ENCODE measurements at regions not wholly inside any gene's neighbourhood (a gene's known extent, or its start where the extent isn't known, plus 50 kb on each side); places are given as distances from the start of the nearest gene placed in this dataset.

DNA sequence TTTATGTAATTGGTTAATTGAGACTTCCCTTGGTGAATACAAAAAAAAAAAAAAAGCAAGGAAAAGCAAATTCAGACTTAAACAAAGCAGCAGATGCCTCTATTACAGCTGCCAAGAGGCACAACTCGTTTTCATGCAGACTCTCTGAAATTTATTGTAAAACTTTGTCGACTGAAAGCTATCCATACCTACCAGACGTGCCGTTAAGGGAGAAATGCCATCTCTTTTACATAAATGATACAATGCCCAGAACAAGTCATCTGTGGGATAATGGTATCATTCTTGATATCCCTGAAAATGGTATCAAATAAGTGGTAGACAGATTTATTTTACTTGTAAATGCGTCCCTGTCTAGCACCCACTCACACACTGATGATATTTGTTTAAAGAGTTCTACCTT lies 724.2 kb downstream of the NSUN3 start:
- DNase-seq (ENCODE audit: low read depth, low spot score) = no peak
- H3K9ac ChIP-seq (ENCODE audit: control insufficient read depth, extremely low read depth, insufficient read depth, low read length) = no peak overlapping the region
- no peaks in the 10 kb centered on the region for H3K9me3 ChIP-seq (ENCODE audit: control insufficient read depth, low read depth, low read length)
- H4K20me1 ChIP-seq (ENCODE audit: control insufficient read depth, extremely low read depth, insufficient read depth, low read length) = no peaks in the 10 kb centered on the region
- H3K9me1 ChIP-seq (ENCODE audit: control insufficient read depth, extremely low read depth, insufficient read depth, low read length) = no peaks in the 10 kb centered on the region
- H3K36me3 ChIP-seq (ENCODE audit: control insufficient read depth in 2 of 2, extremely low read depth in 1 of 2, insufficient read depth in 2 of 2, low read length in 2 of 2) = no peaks in the 10 kb centered on the region
- no peak overlapping the region for H3K4me2 ChIP-seq (ENCODE audit: control insufficient read depth, extremely low read depth, insufficient read depth, low read depth, low read length)
- FAIRE-seq = no peak
- H3K4me3 ChIP-seq (ENCODE audit: control insufficient read depth in 2 of 3, extremely low read depth in 1 of 3, insufficient read depth in 2 of 3, low read depth in 1 of 3, low read length in 3 of 3) = no peak overlapping the region
- no peaks in the 10 kb centered on the region for H3K4me1 ChIP-seq (ENCODE audit: control insufficient read depth, extremely low read depth, insufficient read depth, low read length)
- dilution Hi-C loops (cut with MboI; ENCODE audit: extremely low pct_ligation_motif_present, low sequenced_read_pairs) = no loop called here
- no peaks in the 10 kb centered on the region for H3K79me2 ChIP-seq (ENCODE audit: control insufficient read depth, insufficient read depth, low read length)
- H3K27ac ChIP-seq (ENCODE audit: control insufficient read depth, insufficient read depth, low read length) = no peak overlapping the region
- no peak for TF ChIP-seq EZH2 (IDR thresholded peaks at IDR 0.05; ENCODE audit: low read length)
- TF ChIP-seq, protein P1, sequence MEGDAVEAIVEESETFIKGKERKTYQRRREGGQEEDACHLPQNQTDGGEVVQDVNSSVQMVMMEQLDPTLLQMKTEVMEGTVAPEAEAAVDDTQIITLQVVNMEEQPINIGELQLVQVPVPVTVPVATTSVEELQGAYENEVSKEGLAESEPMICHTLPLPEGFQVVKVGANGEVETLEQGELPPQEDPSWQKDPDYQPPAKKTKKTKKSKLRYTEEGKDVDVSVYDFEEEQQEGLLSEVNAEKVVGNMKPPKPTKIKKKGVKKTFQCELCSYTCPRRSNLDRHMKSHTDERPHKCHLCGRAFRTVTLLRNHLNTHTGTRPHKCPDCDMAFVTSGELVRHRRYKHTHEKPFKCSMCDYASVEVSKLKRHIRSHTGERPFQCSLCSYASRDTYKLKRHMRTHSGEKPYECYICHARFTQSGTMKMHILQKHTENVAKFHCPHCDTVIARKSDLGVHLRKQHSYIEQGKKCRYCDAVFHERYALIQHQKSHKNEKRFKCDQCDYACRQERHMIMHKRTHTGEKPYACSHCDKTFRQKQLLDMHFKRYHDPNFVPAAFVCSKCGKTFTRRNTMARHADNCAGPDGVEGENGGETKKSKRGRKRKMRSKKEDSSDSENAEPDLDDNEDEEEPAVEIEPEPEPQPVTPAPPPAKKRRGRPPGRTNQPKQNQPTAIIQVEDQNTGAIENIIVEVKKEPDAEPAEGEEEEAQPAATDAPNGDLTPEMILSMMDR (optimal IDR thresholded peaks at IDR 0.05 in 1 of 3, IDR thresholded peaks at IDR 0.05 in 1 of 3, conservative IDR thresholded peaks at IDR 0.05 in 1 of 3; ENCODE audit: extremely low read depth in 1 of 3, insufficient read depth in 2 of 3, low read length in 3 of 3) = no peak
- no peak overlapping the region for H2AFZ ChIP-seq (ENCODE audit: control insufficient read depth, low read length)
- H3K27me3 ChIP-seq (ENCODE audit: control insufficient read depth, extremely low read depth, insufficient read depth, low read length) = no peaks in the 10 kb centered on the region

DNA sequence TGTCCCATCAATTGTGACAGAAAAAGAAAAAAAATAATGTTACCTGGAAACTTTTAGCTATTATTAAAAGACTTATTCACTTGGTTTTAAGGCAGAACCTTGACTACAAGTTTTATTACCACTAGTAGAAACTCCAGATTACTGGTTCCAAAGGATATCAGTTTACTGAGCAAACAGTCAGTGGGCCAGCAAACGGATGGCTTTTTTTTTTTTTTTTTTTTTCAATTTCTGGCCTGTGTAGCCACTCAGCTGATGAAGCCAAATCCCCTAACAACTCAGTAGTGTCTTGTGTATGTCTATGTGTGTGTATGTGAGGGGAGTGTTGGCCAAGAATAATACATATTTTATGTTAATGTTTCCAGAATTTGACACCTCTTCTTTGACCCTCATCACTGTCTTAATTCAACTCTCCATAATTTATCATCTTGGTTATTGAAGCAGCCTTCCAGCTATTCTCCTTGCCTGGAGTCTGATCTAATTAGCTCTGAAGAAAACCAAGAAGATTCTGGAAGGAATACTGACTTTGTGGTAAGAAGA lies 724.9 kb downstream of the NSUN3 start:
- DNase-seq (ENCODE audit: low read depth, low spot score) = no peak
- no peak for FAIRE-seq

More for the DNA sequence above, 724.9 kb downstream of the NSUN3 start:
- no peaks in the 10 kb centered on the region for H3K9me3 ChIP-seq (ENCODE audit: control insufficient read depth, low read depth, low read length)
- H3K27me3 ChIP-seq (ENCODE audit: control insufficient read depth, extremely low read depth, insufficient read depth, low read length) = no peaks in the 10 kb centered on the region
- no peaks in the 10 kb centered on the region for H3K79me2 ChIP-seq (ENCODE audit: control insufficient read depth, insufficient read depth, low read length)
- H3K27ac ChIP-seq (ENCODE audit: control insufficient read depth, insufficient read depth, low read length) = no peak overlapping the region
- H3K36me3 ChIP-seq (ENCODE audit: control insufficient read depth in 2 of 2, extremely low read depth in 1 of 2, insufficient read depth in 2 of 2, low read length in 2 of 2) = no peaks in the 10 kb centered on the region
- H3K9ac ChIP-seq (ENCODE audit: control insufficient read depth, extremely low read depth, insufficient read depth, low read length) = no peak overlapping the region
- H2AFZ ChIP-seq (ENCODE audit: control insufficient read depth, low read length) = no peak overlapping the region
- TF ChIP-seq EZH2 (IDR thresholded peaks at IDR 0.05; ENCODE audit: low read length) = no peak
- TF ChIP-seq, protein P1 (optimal IDR thresholded peaks at IDR 0.05 in 1 of 3, IDR thresholded peaks at IDR 0.05 in 1 of 3, conservative IDR thresholded peaks at IDR 0.05 in 1 of 3; ENCODE audit: extremely low read depth in 1 of 3, insufficient read depth in 2 of 3, low read length in 3 of 3) = no peak
- dilution Hi-C loops (cut with MboI; ENCODE audit: extremely low pct_ligation_motif_present, low sequenced_read_pairs) = no loop called here
- H3K4me2 ChIP-seq (ENCODE audit: control insufficient read depth, extremely low read depth, insufficient read depth, low read depth, low read length) = no peak overlapping the region
- H3K9me1 ChIP-seq (ENCODE audit: control insufficient read depth, extremely low read depth, insufficient read depth, low read length) = no peaks in the 10 kb centered on the region
- no peaks in the 10 kb centered on the region for H3K4me1 ChIP-seq (ENCODE audit: control insufficient read depth, extremely low read depth, insufficient read depth, low read length)
- no peaks in the 10 kb centered on the region for H4K20me1 ChIP-seq (ENCODE audit: control insufficient read depth, extremely low read depth, insufficient read depth, low read length)
- no peak overlapping the region for H3K4me3 ChIP-seq (ENCODE audit: control insufficient read depth in 2 of 3, extremely low read depth in 1 of 3, insufficient read depth in 2 of 3, low read depth in 1 of 3, low read length in 3 of 3)

Measured in keratinocyte (primary cell).